Astrocyte (in vitro differentiated cells and primary cell): ENCODE measurements at regions not wholly inside any gene's neighbourhood (a gene's known extent, or its start where the extent isn't known, plus 50 kb on each side); places are given as distances from the start of the nearest gene placed in this dataset.

ENCODE experiments used
- DNase-seq: peaks from one replicate; pipeline ENCODE4 v3.0.0-alpha.2; 2010; ENCODE audit warnings: low read depth
- FAIRE-seq: peaks from 2 replicates; lab custom pipeline; 2011; peaks lifted over from hg19 to GRCh38; lab: Jason Lieb, UNC
- H2AFZ ChIP-seq: 2 replicates; pipeline ENCODE4 v1.6.0; 2012; ENCODE audit warnings: low read depth, low read length, inconsistent platforms
- H3K27ac ChIP-seq: 2 replicates; pipeline ENCODE4 v1.5.1; 2011; ENCODE audit warnings: low read depth, low read length, inconsistent platforms
- H3K27me3 ChIP-seq: 2 replicates; pipeline ENCODE4 v1.6.0; 2011; ENCODE audit warnings: low read length, inconsistent platforms; ENCODE audit not compliant: insufficient read depth
- H3K36me3 ChIP-seq: 2 replicates; pipeline ENCODE4 v1.5.1; 2011; ENCODE audit warnings: low read length, inconsistent platforms; ENCODE audit not compliant: insufficient read depth
- H3K4me1 ChIP-seq: 2 replicates; pipeline ENCODE4 v1.5.1; 2011; ENCODE audit warnings: low read length, inconsistent platforms; ENCODE audit not compliant: insufficient read depth
- H3K4me2 ChIP-seq: 2 replicates; pipeline ENCODE4 v1.6.0; 2012; ENCODE audit warnings: low read length, inconsistent platforms
- H3K4me3 ChIP-seq: 2 replicates; pipeline ENCODE4 v1.5.1; 2011; ENCODE audit warnings: low read depth, mild to moderate bottlenecking, low read length, inconsistent platforms; ENCODE audit not compliant: insufficient read depth
- H3K79me2 ChIP-seq: 2 replicates; pipeline ENCODE4 v1.6.0; 2012; ENCODE audit warnings: mild to moderate bottlenecking, low read length, inconsistent platforms; ENCODE audit not compliant: insufficient read depth
- H3K9ac ChIP-seq: 2 replicates; pipeline ENCODE4 v1.6.0; 2012; ENCODE audit warnings: mild to moderate bottlenecking, low read length, inconsistent platforms
- H3K9me3 ChIP-seq: 2 replicates; pipeline ENCODE4 v1.5.1; 2012; ENCODE audit warnings: low read depth, mild to moderate bottlenecking, low read length, inconsistent platforms; ENCODE audit not compliant: insufficient read depth
- H4K20me1 ChIP-seq: 2 replicates; pipeline ENCODE4 v1.6.0; 2012; ENCODE audit warnings: low read length, inconsistent platforms; ENCODE audit not compliant: insufficient read depth
- H3K27ac Mint-ChIP-seq: one replicate; pipeline ENCODE4 v1.8.0; 2021; ENCODE audit warnings: mild to moderate bottlenecking, mixed read lengths; ENCODE audit not compliant: unreplicated experiment
- H3K27me3 Mint-ChIP-seq: one replicate; pipeline ENCODE4 v1.8.0; 2021; ENCODE audit warnings: low read depth, mixed read lengths; ENCODE audit not compliant: unreplicated experiment
- H3K36me3 Mint-ChIP-seq: one replicate; pipeline ENCODE4 v1.8.0; 2021; ENCODE audit warnings: low read depth, mixed read lengths; ENCODE audit not compliant: unreplicated experiment
- H3K4me1 Mint-ChIP-seq: one replicate; pipeline ENCODE4 v1.8.0; 2021; ENCODE audit warnings: low read depth, mixed read lengths; ENCODE audit not compliant: unreplicated experiment
- H3K4me3 Mint-ChIP-seq: one replicate; pipeline ENCODE4 v1.8.0; 2021; ENCODE audit warnings: mild to moderate bottlenecking, moderate library complexity, mixed read lengths; ENCODE audit not compliant: unreplicated experiment
- H3K9me3 Mint-ChIP-seq: one replicate; pipeline ENCODE4 v1.8.0; 2021; ENCODE audit warnings: mild to moderate bottlenecking, mixed read lengths; ENCODE audit not compliant: unreplicated experiment
- CTCF ChIP-seq: IDR thresholded peaks from 2 replicates; pipeline ENCODE4 v1.5.1; 2011; ENCODE audit warnings: low read depth, mild to moderate bottlenecking, inconsistent platforms, low read length, moderate library complexity; ENCODE audit not compliant: insufficient read depth
- EZH2 ChIP-seq: IDR thresholded peaks from 2 replicates; pipeline ENCODE4 v1.6.1; 2012; ENCODE audit warnings: mild to moderate bottlenecking, low read length, inconsistent platforms; ENCODE audit not compliant: insufficient read depth

GRCh38 chr20:52251827-52252226, 60.2 kb upstream of the ZFP64 start:
- no peaks in the 10 kb centered on the region for H3K36me3 Mint-ChIP-seq
- peaks cover 6% of the 10 kb centered on the region for H3K9me3 Mint-ChIP-seq
- H3K27me3 Mint-ChIP-seq, result peaks cover 4% of the 10 kb centered on the region
- Histone ChIP-seq H3K27me3 (no peaks in the 10 kb centered on the region), H3K79me2 (no peaks in the 10 kb centered on the region), H3K9ac (no peak overlapping the region), H3K4me2 (no peak overlapping the region), H2AFZ (no peak overlapping the region), H3K9me3 (peaks cover 4% of the 10 kb centered on the region), H4K20me1 (no peaks in the 10 kb centered on the region), H3K27ac (no peak overlapping the region), H3K4me3 (no peak overlapping the region), H3K4me1 (no peaks in the 10 kb centered on the region), H3K36me3 (no peaks in the 10 kb centered on the region)
- H3K4me1 Mint-ChIP-seq, result no peaks in the 10 kb centered on the region
- no peak overlapping the region for H3K27ac Mint-ChIP-seq
- FAIRE-seq (no peak), DNase-seq (no peak)
- TF ChIP-seq EZH2, result no peak
- TF ChIP-seq CTCF, result no peak
- no peak overlapping the region for H3K4me3 Mint-ChIP-seq

- H3K36me3 Mint-ChIP-seq, result no peaks in the 10 kb centered on the region
- TF ChIP-seq EZH2, result no peak
- TF ChIP-seq CTCF, result no peak
- no peak overlapping the region for H3K27ac ChIP-seq
- H3K9me3 Mint-ChIP-seq, result peaks cover 6% of the 10 kb centered on the region
- no peak overlapping the region for H3K4me2 ChIP-seq
- no peak overlapping the region for H2AFZ ChIP-seq
- DNase-seq, result no peak
- H3K4me3 ChIP-seq, result no peak overlapping the region
- no peak overlapping the region for H3K4me3 Mint-ChIP-seq
- H3K9ac ChIP-seq, result no peak overlapping the region
- no peaks in the 10 kb centered on the region for H4K20me1 ChIP-seq
- no peaks in the 10 kb centered on the region for H3K27me3 ChIP-seq
- no peaks in the 10 kb centered on the region for H3K4me1 ChIP-seq
- H3K79me2 ChIP-seq, result no peaks in the 10 kb centered on the region
- peaks cover 4% of the 10 kb centered on the region for H3K27me3 Mint-ChIP-seq
- no peaks in the 10 kb centered on the region for H3K36me3 ChIP-seq
- H3K4me1 Mint-ChIP-seq, result no peaks in the 10 kb centered on the region
- FAIRE-seq, result no peak
- H3K27ac Mint-ChIP-seq, result no peak overlapping the region
- H3K9me3 ChIP-seq, result peaks cover 4% of the 10 kb centered on the region
Measured at GRCh38 chr20:52251136-52251700, 59.6 kb upstream of the ZFP64 start.

GRCh38 chr20:52247548-52247947, 56.0 kb upstream of the ZFP64 start:
- Mint-ChIP-seq H3K4me1 (no peaks in the 10 kb centered on the region), H3K9me3 (no peaks in the 10 kb centered on the region), H3K27ac (no peak overlapping the region), H3K4me3 (no peak overlapping the region), H3K36me3 (no peaks in the 10 kb centered on the region), H3K27me3 (peaks cover 2% of the 10 kb centered on the region)
- peaks cover 4% of the 10 kb centered on the region for H3K9me3 ChIP-seq
- no peaks in the 10 kb centered on the region for H4K20me1 ChIP-seq
- H3K79me2 ChIP-seq, result no peaks in the 10 kb centered on the region
- H3K4me1 ChIP-seq, result no peaks in the 10 kb centered on the region
- H3K36me3 ChIP-seq, result no peaks in the 10 kb centered on the region
- H3K4me3 ChIP-seq, result no peak overlapping the region
- H2AFZ ChIP-seq, result no peak overlapping the region
- DNase-seq (no peak), FAIRE-seq (no peak)
- no peak overlapping the region for H3K4me2 ChIP-seq
- no peak for TF ChIP-seq EZH2
- no peak overlapping the region for H3K27ac ChIP-seq
- H3K9ac ChIP-seq, result no peak overlapping the region
- no peaks in the 10 kb centered on the region for H3K27me3 ChIP-seq
